ENCODE measurements at regions not wholly inside any gene's neighbourhood (a gene's known extent, or its start where the extent isn't known, plus 50 kb on each side); places are given as distances from the start of the nearest gene placed in this dataset.

- no peak for ATAC-seq (replicated peaks; ENCODE audit: extremely low read depth, poor library complexity, severe bottlenecking)
- H3K27me3 Mint-ChIP-seq, result peaks cover 28% of the 10 kb centered on the region
- no peak overlapping the region for H3K27ac Mint-ChIP-seq (ENCODE audit: low read depth)
- H3K9me3 Mint-ChIP-seq, result no peaks in the 10 kb centered on the region
- no peak for DNase-seq (ENCODE audit: low spot score in 2 of 2)
- no peaks in the 10 kb centered on the region for H3K36me3 Mint-ChIP-seq (ENCODE audit: insufficient read depth)
- H3K4me1 Mint-ChIP-seq, result peaks cover 4% of the 10 kb centered on the region
- H3K4me3 Mint-ChIP-seq, result no peak overlapping the region
Observed at GRCh38 chr6:167470101-167470835, 145.4 kb downstream of the TTLL2 start.

GRCh38 chr6:167470836-167471547, 146.1 kb downstream of the TTLL2 start:
- H3K36me3 Mint-ChIP-seq (ENCODE audit: insufficient read depth), result no peaks in the 10 kb centered on the region
- no peak overlapping the region for H3K4me3 Mint-ChIP-seq
- DNase-seq (ENCODE audit: low spot score in 2 of 2) (no peak), ATAC-seq (replicated peaks; ENCODE audit: extremely low read depth, poor library complexity, severe bottlenecking) (no peak)
- no peak overlapping the region for H3K27ac Mint-ChIP-seq (ENCODE audit: low read depth)
- H3K4me1 Mint-ChIP-seq, result peaks cover 4% of the 10 kb centered on the region
- H3K9me3 Mint-ChIP-seq, result no peaks in the 10 kb centered on the region
- H3K27me3 Mint-ChIP-seq, result peaks cover 28% of the 10 kb centered on the region

GRCh38 chr6:167471548-167471930, 146.7 kb downstream of the TTLL2 start:
- ATAC-seq (replicated peaks; ENCODE audit: extremely low read depth, poor library complexity, severe bottlenecking) (no peak), DNase-seq (ENCODE audit: low spot score in 2 of 2) (no peak)
- Mint-ChIP-seq H3K27me3 (peaks cover 28% of the 10 kb centered on the region), H3K9me3 (no peaks in the 10 kb centered on the region), H3K4me3 (no peak overlapping the region), H3K27ac (ENCODE audit: low read depth) (no peak overlapping the region), H3K4me1 (peaks cover 4% of the 10 kb centered on the region), H3K36me3 (ENCODE audit: insufficient read depth) (no peaks in the 10 kb centered on the region)

- H3K4me1 Mint-ChIP-seq, result peaks cover 4% of the 10 kb centered on the region
- ATAC-seq (replicated peaks; ENCODE audit: extremely low read depth, poor library complexity, severe bottlenecking), result no peak
- no peaks in the 10 kb centered on the region for H3K9me3 Mint-ChIP-seq
- H3K36me3 Mint-ChIP-seq (ENCODE audit: insufficient read depth), result no peaks in the 10 kb centered on the region
- H3K27ac Mint-ChIP-seq (ENCODE audit: low read depth), result no peak overlapping the region
- no peak for DNase-seq (ENCODE audit: low spot score in 2 of 2)
- peaks cover 28% of the 10 kb centered on the region for H3K27me3 Mint-ChIP-seq
- H3K4me3 Mint-ChIP-seq, result no peak overlapping the region
Observed at GRCh38 chr6:167472148-167472547, 147.3 kb downstream of the TTLL2 start.

- no peak overlapping the region for H3K27ac Mint-ChIP-seq (ENCODE audit: low read depth)
- DNase-seq (ENCODE audit: low spot score in 2 of 2) (no peak), ATAC-seq (replicated peaks; ENCODE audit: extremely low read depth, poor library complexity, severe bottlenecking) (no peak)
- no peaks in the 10 kb centered on the region for H3K9me3 Mint-ChIP-seq
- peaks cover 4% of the 10 kb centered on the region for H3K4me1 Mint-ChIP-seq
- no peaks in the 10 kb centered on the region for H3K36me3 Mint-ChIP-seq (ENCODE audit: insufficient read depth)
- peaks cover 34% of the 10 kb centered on the region for H3K27me3 Mint-ChIP-seq
- H3K4me3 Mint-ChIP-seq, result no peak overlapping the region
Observed at GRCh38 chr6:167472880-167473279, 148.0 kb downstream of the TTLL2 start.

- ATAC-seq (replicated peaks; ENCODE audit: extremely low read depth, poor library complexity, severe bottlenecking), result no peak
- H3K9me3 Mint-ChIP-seq, result no peaks in the 10 kb centered on the region
- H3K36me3 Mint-ChIP-seq (ENCODE audit: insufficient read depth), result no peaks in the 10 kb centered on the region
- DNase-seq (ENCODE audit: low spot score in 2 of 2), result no peak
- H3K4me3 Mint-ChIP-seq, result no peak overlapping the region
- H3K27ac Mint-ChIP-seq (ENCODE audit: low read depth), result no peak overlapping the region
- H3K27me3 Mint-ChIP-seq, result peaks cover 36% of the 10 kb centered on the region
- peaks cover 2% of the 10 kb centered on the region for H3K4me1 Mint-ChIP-seq
Observed at GRCh38 chr6:167474171-167474570, 149.3 kb downstream of the TTLL2 start.

GRCh38 chr6:167474725-167475124, 149.8 kb downstream of the TTLL2 start:
- DNase-seq (ENCODE audit: low spot score in 2 of 2), result no peak
- ATAC-seq (replicated peaks; ENCODE audit: extremely low read depth, poor library complexity, severe bottlenecking), result no peak
- H3K27me3 Mint-ChIP-seq, result peaks cover 41% of the 10 kb centered on the region
- H3K27ac Mint-ChIP-seq (ENCODE audit: low read depth), result no peak overlapping the region
- H3K9me3 Mint-ChIP-seq, result no peaks in the 10 kb centered on the region
- H3K4me3 Mint-ChIP-seq, result no peak overlapping the region
- no peaks in the 10 kb centered on the region for H3K4me1 Mint-ChIP-seq
- H3K36me3 Mint-ChIP-seq (ENCODE audit: insufficient read depth), result no peaks in the 10 kb centered on the region

GRCh38 chr6:167475947-167476346, 151.1 kb downstream of the TTLL2 start:
- no peaks in the 10 kb centered on the region for H3K9me3 Mint-ChIP-seq
- ATAC-seq (replicated peaks; ENCODE audit: extremely low read depth, poor library complexity, severe bottlenecking), result no peak
- no peak overlapping the region for H3K4me3 Mint-ChIP-seq
- no peak overlapping the region for H3K27ac Mint-ChIP-seq (ENCODE audit: low read depth)
- H3K4me1 Mint-ChIP-seq, result no peaks in the 10 kb centered on the region
- DNase-seq (ENCODE audit: low spot score in 2 of 2), result no peak
- peaks cover 53% of the 10 kb centered on the region for H3K27me3 Mint-ChIP-seq
- H3K36me3 Mint-ChIP-seq (ENCODE audit: insufficient read depth), result no peaks in the 10 kb centered on the region

GRCh38 chr6:167476844-167477595, 152.1 kb downstream of the TTLL2 start:
- Mint-ChIP-seq H3K27ac (ENCODE audit: low read depth) (no peak overlapping the region), H3K4me3 (no peak overlapping the region), H3K27me3 (peaks cover 53% of the 10 kb centered on the region), H3K36me3 (ENCODE audit: insufficient read depth) (no peaks in the 10 kb centered on the region), H3K4me1 (no peaks in the 10 kb centered on the region), H3K9me3 (no peaks in the 10 kb centered on the region)
- ATAC-seq (replicated peaks; ENCODE audit: extremely low read depth, poor library complexity, severe bottlenecking) (no peak), DNase-seq (ENCODE audit: low spot score in 2 of 2) (no peak)

- ATAC-seq (replicated peaks; ENCODE audit: extremely low read depth, poor library complexity, severe bottlenecking), result no peak
- Mint-ChIP-seq H3K9me3 (no peaks in the 10 kb centered on the region), H3K36me3 (ENCODE audit: insufficient read depth) (no peaks in the 10 kb centered on the region), H3K27ac (ENCODE audit: low read depth) (no peak overlapping the region), H3K27me3 (peaks cover 53% of the 10 kb centered on the region), H3K4me3 (no peak overlapping the region), H3K4me1 (no peaks in the 10 kb centered on the region)
- DNase-seq (ENCODE audit: low spot score in 2 of 2), result no peak
Observed at GRCh38 chr6:167477688-167478087, 152.8 kb downstream of the TTLL2 start.

- Mint-ChIP-seq H3K9me3 (no peaks in the 10 kb centered on the region), H3K27me3 (peaks cover 46% of the 10 kb centered on the region), H3K4me3 (no peak overlapping the region), H3K36me3 (ENCODE audit: insufficient read depth) (no peaks in the 10 kb centered on the region), H3K27ac (ENCODE audit: low read depth) (no peak overlapping the region), H3K4me1 (no peaks in the 10 kb centered on the region)
- ATAC-seq (replicated peaks; ENCODE audit: extremely low read depth, poor library complexity, severe bottlenecking), result no peak
- no peak for DNase-seq (ENCODE audit: low spot score in 2 of 2)
Observed at GRCh38 chr6:167479301-167479700, 154.4 kb downstream of the TTLL2 start.

- H3K4me1 Mint-ChIP-seq, result no peaks in the 10 kb centered on the region
- no peaks in the 10 kb centered on the region for H3K36me3 Mint-ChIP-seq (ENCODE audit: insufficient read depth)
- ATAC-seq (replicated peaks; ENCODE audit: extremely low read depth, poor library complexity, severe bottlenecking), result no peak
- H3K27me3 Mint-ChIP-seq, result peaks cover 48% of the 10 kb centered on the region
- no peaks in the 10 kb centered on the region for H3K9me3 Mint-ChIP-seq
- H3K27ac Mint-ChIP-seq (ENCODE audit: low read depth), result no peak overlapping the region
- no peak overlapping the region for H3K4me3 Mint-ChIP-seq
- no peak for DNase-seq (ENCODE audit: low spot score in 2 of 2)
Observed at GRCh38 chr6:167479901-167480648, 155.2 kb downstream of the TTLL2 start.

Data from central memory CD8-positive, alpha-beta T cell (primary cell).